ENCODE measurements at regions not wholly inside any gene's neighbourhood (a gene's known extent, or its start where the extent isn't known, plus 50 kb on each side); places are given as distances from the start of the nearest gene placed in this dataset.

DNA sequence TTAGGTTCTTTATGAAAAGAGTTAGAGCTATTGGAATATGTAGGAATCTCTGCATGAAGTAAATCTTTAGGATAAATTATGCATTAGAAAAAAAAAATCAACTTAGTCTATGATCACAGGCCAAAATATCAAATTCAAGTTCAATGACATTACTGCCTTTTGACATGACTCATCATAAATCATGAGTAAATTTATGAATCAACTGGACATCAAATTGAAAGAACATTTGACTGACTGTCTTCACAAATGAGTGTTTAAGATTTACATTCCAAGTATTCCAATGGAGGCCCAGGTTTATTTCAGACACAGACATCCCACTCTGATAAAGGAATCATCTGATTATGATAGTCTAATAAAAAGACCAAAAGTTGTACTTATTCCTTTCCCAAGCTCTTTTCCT is 192.8 kb upstream of the TTC14 start:
- DNase-seq: no peak
- Histone ChIP-seq H3K9me3 (no peaks in the 10 kb centered on the region), H3K36me3 (no peaks in the 10 kb centered on the region), H3K27me3 (replicated peaks in 1 of 7) (no peaks in the 10 kb centered on the region), H3K4me3 (no peak overlapping the region), H3K4me1 (no peaks in the 10 kb centered on the region), H3K27ac (no peak overlapping the region)
- intact Hi-C loops (cut with DNase I; ENCODE audit: low total_unique reads): no loop called here
- TF ChIP-seq, protein P1, sequence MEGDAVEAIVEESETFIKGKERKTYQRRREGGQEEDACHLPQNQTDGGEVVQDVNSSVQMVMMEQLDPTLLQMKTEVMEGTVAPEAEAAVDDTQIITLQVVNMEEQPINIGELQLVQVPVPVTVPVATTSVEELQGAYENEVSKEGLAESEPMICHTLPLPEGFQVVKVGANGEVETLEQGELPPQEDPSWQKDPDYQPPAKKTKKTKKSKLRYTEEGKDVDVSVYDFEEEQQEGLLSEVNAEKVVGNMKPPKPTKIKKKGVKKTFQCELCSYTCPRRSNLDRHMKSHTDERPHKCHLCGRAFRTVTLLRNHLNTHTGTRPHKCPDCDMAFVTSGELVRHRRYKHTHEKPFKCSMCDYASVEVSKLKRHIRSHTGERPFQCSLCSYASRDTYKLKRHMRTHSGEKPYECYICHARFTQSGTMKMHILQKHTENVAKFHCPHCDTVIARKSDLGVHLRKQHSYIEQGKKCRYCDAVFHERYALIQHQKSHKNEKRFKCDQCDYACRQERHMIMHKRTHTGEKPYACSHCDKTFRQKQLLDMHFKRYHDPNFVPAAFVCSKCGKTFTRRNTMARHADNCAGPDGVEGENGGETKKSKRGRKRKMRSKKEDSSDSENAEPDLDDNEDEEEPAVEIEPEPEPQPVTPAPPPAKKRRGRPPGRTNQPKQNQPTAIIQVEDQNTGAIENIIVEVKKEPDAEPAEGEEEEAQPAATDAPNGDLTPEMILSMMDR (IDR thresholded peaks at IDR 0.05 in 8 of 11, conservative IDR thresholded peaks at IDR 0.05 in 3 of 11): no peak
- TF ChIP-seq POLR2A (IDR thresholded peaks at IDR 0.05) (no peak), POLR2AphosphoS5 (IDR thresholded peaks at IDR 0.05) (no peak)

DNA sequence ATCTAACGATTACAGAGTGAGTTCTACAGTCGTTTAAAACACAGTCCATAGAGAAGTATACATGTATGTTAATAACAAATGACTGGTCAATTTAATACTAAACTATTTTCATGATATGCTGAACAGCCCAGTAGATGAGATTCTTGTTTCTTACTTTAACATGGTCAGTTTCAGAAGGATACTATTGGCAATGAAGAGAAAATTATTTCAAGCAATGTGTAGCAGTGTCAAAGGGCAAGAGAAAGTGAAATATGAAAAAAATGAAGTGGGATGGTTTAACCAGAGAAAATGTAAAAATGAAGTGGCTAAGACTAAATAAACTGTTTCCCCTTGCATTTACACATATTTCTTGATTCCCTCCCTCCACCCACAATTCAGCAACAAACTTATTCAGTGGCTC is 192.1 kb upstream of the TTC14 start:
- H3K4me1 ChIP-seq: no peaks in the 10 kb centered on the region
- H3K9me3 ChIP-seq: no peaks in the 10 kb centered on the region
- H3K4me3 ChIP-seq: no peak overlapping the region
- TF ChIP-seq POLR2A (IDR thresholded peaks at IDR 0.05) (no peak), POLR2AphosphoS5 (IDR thresholded peaks at IDR 0.05) (no peak)
- TF ChIP-seq, protein P1 (IDR thresholded peaks at IDR 0.05 in 8 of 11, conservative IDR thresholded peaks at IDR 0.05 in 3 of 11): no peak
- 59 to 83% (median 75%) methylated on average over 2 of the region's 2 CpGs for WGBS, 5 donors
- intact Hi-C loops (cut with DNase I; ENCODE audit: low total_unique reads): no loop called here
- H3K27me3 ChIP-seq (replicated peaks in 1 of 7): no peaks in the 10 kb centered on the region
- no peaks in the 10 kb centered on the region for H3K36me3 ChIP-seq
- DNase-seq: no peak
- H3K27ac ChIP-seq: no peak overlapping the region

DNA sequence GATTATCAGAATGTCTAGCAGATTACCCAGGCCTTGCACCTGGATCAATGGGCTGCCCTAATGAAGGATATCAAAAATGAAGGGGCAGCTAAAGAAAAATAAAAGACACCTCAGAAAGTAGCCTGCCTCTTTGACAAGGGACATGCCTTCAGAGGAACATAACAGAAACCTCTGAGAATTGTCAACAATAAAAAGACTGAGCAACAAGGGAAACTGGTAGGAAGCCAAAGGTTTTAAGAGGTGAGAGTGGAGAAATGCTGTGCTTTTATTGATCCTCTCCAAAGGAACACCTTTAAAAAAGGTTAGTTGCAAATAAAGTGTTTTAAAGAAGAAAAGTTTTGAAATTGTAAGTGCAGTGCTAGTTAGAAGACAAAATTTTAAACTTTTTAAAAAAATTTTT is 187.8 kb upstream of the TTC14 start:
- no peak overlapping the region for H3K27ac ChIP-seq
- no peaks in the 10 kb centered on the region for H3K4me1 ChIP-seq
- H3K36me3 ChIP-seq: no peaks in the 10 kb centered on the region
- TF ChIP-seq, protein P1 (IDR thresholded peaks at IDR 0.05 in 8 of 11, conservative IDR thresholded peaks at IDR 0.05 in 3 of 11): no peak
- TF ChIP-seq POLR2A (IDR thresholded peaks at IDR 0.05): no peak
- TF ChIP-seq POLR2AphosphoS5 (IDR thresholded peaks at IDR 0.05): no peak
- H3K27me3 ChIP-seq (replicated peaks in 1 of 7): no peaks in the 10 kb centered on the region
- no peak for DNase-seq
- no peaks in the 10 kb centered on the region for H3K9me3 ChIP-seq
- intact Hi-C loops (cut with DNase I; ENCODE audit: low total_unique reads): no loop called here
- no peak overlapping the region for H3K4me3 ChIP-seq

DNA sequence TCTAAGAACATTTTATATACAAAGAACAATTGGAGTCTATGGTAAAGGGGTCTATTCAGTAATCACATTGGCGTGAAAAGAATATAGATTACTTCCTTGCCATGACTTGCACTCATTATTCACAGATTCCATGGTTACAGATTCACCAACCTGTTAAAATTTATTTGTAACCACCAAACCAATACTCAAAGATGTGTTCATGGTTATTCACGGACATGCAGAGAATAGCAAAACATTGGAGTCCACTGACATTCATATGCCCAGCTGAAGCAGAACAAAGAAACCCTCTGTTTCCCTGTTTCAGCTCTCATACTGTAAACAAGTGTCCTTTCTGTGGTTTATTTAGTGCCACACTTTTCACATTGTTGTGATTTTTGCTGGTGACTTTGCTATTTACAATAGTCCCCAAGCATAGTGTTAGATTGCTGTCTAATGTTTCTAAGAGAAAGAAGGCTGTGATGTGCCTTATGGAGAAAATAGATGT is 185.8 kb upstream of the TTC14 start:
- no peak for DNase-seq
- TF ChIP-seq POLR2A (IDR thresholded peaks at IDR 0.05) (no peak), POLR2AphosphoS5 (IDR thresholded peaks at IDR 0.05) (no peak)
- TF ChIP-seq, protein P1 (IDR thresholded peaks at IDR 0.05 in 8 of 11, conservative IDR thresholded peaks at IDR 0.05 in 3 of 11): no peak
- intact Hi-C loops (cut with DNase I; ENCODE audit: low total_unique reads): no loop called here
- H3K4me1 ChIP-seq: no peaks in the 10 kb centered on the region
- no peak overlapping the region for H3K27ac ChIP-seq
- no peaks in the 10 kb centered on the region for H3K36me3 ChIP-seq
- peaks cover 0 to 13% (median 0%) of the 10 kb centered on the region in 8 donors for H3K9me3 ChIP-seq
- H3K27me3 ChIP-seq (replicated peaks in 1 of 7): no peaks in the 10 kb centered on the region
- H3K4me3 ChIP-seq: no peak overlapping the region
- WGBS, 5 donors: 53 to 70% (median 57%) methylated on average over 2 of the region's 2 CpGs
